Activated CD4-positive, alpha-beta T cell treated with anti-CD3 and anti-CD28 coated beads, Interleukin-2, amount 10 ng/mL, durations not matched to agents 7 days and 5 days (primary cell): ENCODE measurements at regions not wholly inside any gene's neighbourhood (a gene's known extent, or its start where the extent isn't known, plus 50 kb on each side); places are given as distances from the start of the nearest gene placed in this dataset.

Experiments
- CTCF ChIA-PET: fragments of 350-600 bp; sonication (Branson Sonifier 250); formaldehyde crosslinking; loops from one replicate; lab custom pipeline; 2021; ENCODE audit warnings: antibody characterized with exemption; lab: Charles Lee
- POLR2A ChIA-PET: fragments of 350-600 bp; sonication (Branson Sonifier 250); formaldehyde crosslinking; loops from one replicate; lab custom pipeline; 2021; ENCODE audit warnings: antibody characterized with exemption; lab: Charles Lee
- DNase-seq: peaks from one replicate; pipeline ENCODE4 v3.0.0-alpha.2; 2020
- H3K27ac Mint-ChIP-seq: one replicate; pipeline ENCODE4 v1.8.0; 2021; ENCODE audit warnings: mild to moderate bottlenecking, moderate library complexity, mixed read lengths
- H3K27me3 Mint-ChIP-seq: one replicate; pipeline ENCODE4 v1.8.0; 2021; ENCODE audit warnings: mixed read lengths
- H3K36me3 Mint-ChIP-seq: one replicate; pipeline ENCODE4 v1.8.0; 2021; ENCODE audit warnings: low read depth, mixed read lengths
- H3K4me1 Mint-ChIP-seq: one replicate; pipeline ENCODE4 v1.8.0; 2021; ENCODE audit warnings: mixed read lengths
- H3K4me3 Mint-ChIP-seq: one replicate; pipeline ENCODE4 v1.8.0; 2021; ENCODE audit warnings: mild to moderate bottlenecking, moderate library complexity, mixed read lengths
- H3K9me3 Mint-ChIP-seq: one replicate; pipeline ENCODE4 v1.8.0; 2021; ENCODE audit warnings: mixed read lengths

DNA sequence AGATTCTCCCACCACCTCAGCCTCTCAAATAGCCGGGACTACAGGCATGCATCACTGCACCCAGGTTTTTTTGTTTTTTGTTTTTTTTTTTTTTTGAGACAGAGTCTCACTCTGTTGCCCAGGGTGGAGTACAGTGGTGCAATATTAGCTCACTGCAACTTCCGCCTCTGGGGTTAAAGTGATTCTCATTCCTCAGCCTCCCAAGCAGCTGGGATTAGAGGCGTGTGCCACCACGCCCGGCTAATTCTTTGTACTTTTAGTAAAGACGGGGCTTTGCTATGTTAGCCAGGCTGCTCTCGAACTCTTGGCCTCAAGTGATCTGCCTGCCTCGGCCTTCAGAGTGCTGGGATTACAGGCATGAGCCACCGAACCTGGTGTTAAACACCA lies 107.5 kb upstream of the KIF5B start:
- no peak overlapping the region for H3K27ac Mint-ChIP-seq
- H3K4me1 Mint-ChIP-seq: no peaks in the 10 kb centered on the region
- ChIA-PET CTCF (interaction anchor here (0.5 kb wide), 1 partner anchor 39 kb away, joined by 5 read pairs; no protein-coding TSS in a partner anchor), POLR2A (no interaction called here)
- DNase-seq: no peak
- peaks cover 2% of the 10 kb centered on the region for H3K27me3 Mint-ChIP-seq
- H3K4me3 Mint-ChIP-seq: no peak overlapping the region
- H3K9me3 Mint-ChIP-seq: no peaks in the 10 kb centered on the region
- H3K36me3 Mint-ChIP-seq: no peaks in the 10 kb centered on the region

DNA sequence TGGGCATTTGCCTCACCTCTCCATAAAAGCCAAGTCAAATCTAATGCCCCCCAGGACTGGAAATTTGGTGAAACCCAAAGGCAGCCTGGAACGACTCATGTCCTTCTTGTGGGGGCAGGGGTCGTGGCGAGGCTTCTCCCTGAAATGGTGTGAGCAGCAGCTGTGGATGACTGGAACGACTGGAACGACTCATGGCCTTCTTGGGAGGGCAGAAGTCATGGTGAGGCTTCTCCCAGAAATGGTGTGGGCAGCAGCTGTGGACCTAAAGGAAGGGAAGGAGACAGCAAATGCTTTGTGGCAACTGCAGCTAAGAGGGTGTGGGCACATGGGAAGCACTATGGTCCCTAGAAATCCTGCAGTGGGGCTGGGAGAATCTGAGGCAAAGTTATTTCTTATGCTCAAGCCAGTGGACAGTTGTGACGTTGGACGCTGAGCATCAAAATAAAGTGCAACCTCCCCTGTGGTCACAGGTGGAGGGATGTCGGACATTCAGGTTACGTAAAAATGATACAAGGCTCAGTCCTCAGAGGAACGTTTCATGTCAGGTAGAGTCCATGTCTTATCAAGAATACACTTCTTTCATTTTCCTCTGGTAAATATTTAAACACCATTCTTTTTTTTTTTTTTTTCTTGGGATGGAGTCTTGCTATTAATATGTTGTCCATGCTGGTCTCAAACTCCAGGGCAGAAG lies 107.0 kb upstream of the KIF5B start:
- no peak overlapping the region for H3K27ac Mint-ChIP-seq
- no peaks in the 10 kb centered on the region for H3K36me3 Mint-ChIP-seq
- ChIA-PET CTCF (interaction anchor here (0.5 kb wide), 1 partner anchor 40 kb away, joined by 5 read pairs; no protein-coding TSS in a partner anchor), POLR2A (no interaction called here)
- H3K9me3 Mint-ChIP-seq: no peaks in the 10 kb centered on the region
- DNase-seq: no peak
- H3K4me1 Mint-ChIP-seq: no peaks in the 10 kb centered on the region
- peaks cover 2% of the 10 kb centered on the region for H3K27me3 Mint-ChIP-seq
- no peak overlapping the region for H3K4me3 Mint-ChIP-seq

- Mint-ChIP-seq H3K27ac (no peak overlapping the region), H3K4me3 (no peak overlapping the region), H3K9me3 (no peaks in the 10 kb centered on the region), H3K36me3 (no peaks in the 10 kb centered on the region), H3K4me1 (no peaks in the 10 kb centered on the region), H3K27me3 (peaks cover 2% of the 10 kb centered on the region)
- DNase-seq: no peak
- CTCF ChIA-PET: interaction anchor here (1.8 kb wide), 1 partner anchor 17 kb away, joined by 4 read pairs; no protein-coding TSS in a partner anchor
- POLR2A ChIA-PET: no interaction called here
Measured at GRCh38 chr10:32161586-32161985, 105.4 kb upstream of the KIF5B start.

DNA sequence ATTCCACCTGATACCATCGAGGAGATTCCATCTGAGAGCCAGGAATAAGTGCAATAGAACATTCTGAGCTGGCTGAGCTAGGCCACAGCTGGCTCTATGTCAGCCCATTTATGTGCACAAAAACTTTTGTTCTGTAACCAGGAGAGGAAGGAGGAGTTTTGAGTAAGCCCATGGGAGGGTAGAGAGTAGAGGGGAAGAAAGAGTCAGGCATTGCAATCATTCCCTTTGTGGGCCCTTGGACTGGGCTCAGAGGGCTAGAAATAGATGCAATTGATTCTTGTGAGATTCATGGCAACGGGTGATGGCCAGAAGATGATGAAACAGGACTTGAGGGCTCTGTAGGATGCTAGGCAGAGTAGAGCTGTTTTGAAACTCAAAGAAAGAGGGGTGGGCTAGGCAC lies 104.6 kb upstream of the KIF5B start:
- Mint-ChIP-seq H3K36me3 (no peaks in the 10 kb centered on the region), H3K4me1 (no peaks in the 10 kb centered on the region), H3K27ac (no peak overlapping the region), H3K4me3 (no peak overlapping the region), H3K27me3 (peaks cover 2% of the 10 kb centered on the region), H3K9me3 (peaks cover 2% of the 10 kb centered on the region)
- no peak for DNase-seq
- POLR2A ChIA-PET: no interaction called here
- CTCF ChIA-PET: interaction anchor here (0.6 to 1.8 kb wide), 3 partner anchors 16 to 34 kb away, joined by 3 to 4 read pairs (median 3); no protein-coding TSS in a partner anchor

DNA sequence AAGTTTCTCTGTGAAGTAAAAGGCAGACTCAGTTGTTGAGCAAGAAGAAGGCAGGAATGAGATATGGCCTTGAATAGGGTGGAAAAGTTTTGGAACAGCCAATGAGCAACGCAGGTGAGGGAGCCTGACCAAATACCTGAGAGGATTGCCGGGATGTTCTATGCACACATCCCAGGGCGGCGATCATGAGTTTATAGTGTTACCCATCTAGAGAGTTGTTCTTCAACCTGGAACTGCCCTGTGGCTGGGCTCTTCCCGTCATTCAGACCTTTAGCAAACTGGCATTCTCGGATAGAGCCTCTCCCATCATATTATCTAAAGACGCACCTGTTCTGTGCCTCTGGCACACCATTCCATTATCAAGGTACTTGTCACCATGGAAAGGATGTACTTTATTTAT lies 103.0 kb upstream of the KIF5B start:
- Mint-ChIP-seq H3K4me1 (no peaks in the 10 kb centered on the region), H3K36me3 (peaks cover 4% of the 10 kb centered on the region), H3K9me3 (peaks cover 8% of the 10 kb centered on the region), H3K27me3 (peaks cover 2% of the 10 kb centered on the region), H3K27ac (no peak overlapping the region), H3K4me3 (no peak overlapping the region)
- POLR2A ChIA-PET: no interaction called here
- no peak for DNase-seq
- CTCF ChIA-PET: interaction anchor here (1.3 kb wide), 1 partner anchor 14 kb away, joined by 3 read pairs; no protein-coding TSS in a partner anchor

DNA sequence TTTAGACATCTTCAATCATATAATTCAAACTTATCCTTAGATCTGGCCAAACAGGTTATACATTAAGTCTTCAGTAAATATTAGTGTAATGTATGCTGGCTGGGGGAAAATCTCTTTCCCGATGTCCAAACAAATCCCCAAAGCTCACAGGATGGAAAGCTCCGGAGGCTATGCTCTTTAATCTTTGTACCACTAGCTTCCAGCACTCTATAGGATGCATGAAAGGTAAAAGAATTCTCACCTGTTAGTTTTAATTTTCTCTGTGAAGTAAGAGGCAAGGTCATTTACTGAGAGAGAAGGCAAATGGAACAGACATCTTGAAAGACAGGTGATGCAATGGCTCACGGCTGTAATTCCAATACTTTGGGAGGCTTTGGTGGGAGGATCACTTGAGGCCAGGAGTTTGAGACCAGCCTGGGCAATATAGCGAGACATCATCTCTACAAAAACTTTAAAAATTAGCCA lies 99.8 kb upstream of the KIF5B start:
- H3K4me3 Mint-ChIP-seq: no peak overlapping the region
- DNase-seq: no peak
- H3K9me3 Mint-ChIP-seq: peaks cover 21% of the 10 kb centered on the region
- H3K27ac Mint-ChIP-seq: no peak overlapping the region
- H3K27me3 Mint-ChIP-seq: no peaks in the 10 kb centered on the region
- peaks cover 9% of the 10 kb centered on the region for H3K36me3 Mint-ChIP-seq
- ChIA-PET POLR2A (no interaction called here), CTCF (interaction anchor here (0.5 kb wide), 1 partner anchor 55 kb away, joined by 3 read pairs; no protein-coding TSS in a partner anchor)
- peaks cover 17% of the 10 kb centered on the region for H3K4me1 Mint-ChIP-seq

- DNase-seq: no peak
- Mint-ChIP-seq H3K27ac (no peak overlapping the region), H3K36me3 (peaks cover 9% of the 10 kb centered on the region), H3K9me3 (peaks cover 21% of the 10 kb centered on the region), H3K27me3 (no peaks in the 10 kb centered on the region), H3K4me1 (peaks cover 26% of the 10 kb centered on the region), H3K4me3 (no peak overlapping the region)
- POLR2A ChIA-PET: no interaction called here
- CTCF ChIA-PET: interaction anchor here (1.0 kb wide), 1 partner anchor 20 kb away, joined by 3 read pairs; no protein-coding TSS in a partner anchor
Measured at GRCh38 chr10:32155075-32155516, 98.9 kb upstream of the KIF5B start.

GRCh38 chr10:32153931-32154330 lies 97.7 kb upstream of the KIF5B start:
- no peak overlapping the region for H3K4me3 Mint-ChIP-seq
- DNase-seq: no peak
- H3K27me3 Mint-ChIP-seq: no peaks in the 10 kb centered on the region
- peaks cover 38% of the 10 kb centered on the region for H3K4me1 Mint-ChIP-seq
- ChIA-PET POLR2A (interaction anchor here (0.6 kb wide), 1 partner anchor 114 kb away, joined by 3 read pairs; no protein-coding TSS in a partner anchor), CTCF (no interaction called here)
- H3K36me3 Mint-ChIP-seq: peaks cover 9% of the 10 kb centered on the region
- H3K27ac Mint-ChIP-seq: no peak overlapping the region
- H3K9me3 Mint-ChIP-seq: peaks cover 21% of the 10 kb centered on the region

GRCh38 chr10:32153252-32153651 lies 97.0 kb upstream of the KIF5B start:
- ChIA-PET POLR2A (no interaction called here), CTCF (no interaction called here)
- Mint-ChIP-seq H3K9me3 (peaks cover 21% of the 10 kb centered on the region), H3K4me1 (peaks cover 39% of the 10 kb centered on the region), H3K36me3 (peaks cover 9% of the 10 kb centered on the region), H3K27ac (no peak overlapping the region), H3K27me3 (no peaks in the 10 kb centered on the region), H3K4me3 (no peak overlapping the region)
- DNase-seq: no peak

- no peaks in the 10 kb centered on the region for H3K27me3 Mint-ChIP-seq
- ChIA-PET CTCF (no interaction called here), POLR2A (no interaction called here)
- no peak overlapping the region for H3K4me3 Mint-ChIP-seq
- peaks cover 41% of the 10 kb centered on the region for H3K4me1 Mint-ChIP-seq
- no peak overlapping the region for H3K27ac Mint-ChIP-seq
- H3K9me3 Mint-ChIP-seq: peaks cover 24% of the 10 kb centered on the region
- H3K36me3 Mint-ChIP-seq: peaks cover 9% of the 10 kb centered on the region
- no peak for DNase-seq
Measured at GRCh38 chr10:32151871-32152270, 95.6 kb upstream of the KIF5B start.

GRCh38 chr10:32150532-32151101 lies 94.4 kb upstream of the KIF5B start:
- Mint-ChIP-seq H3K27me3 (no peaks in the 10 kb centered on the region), H3K4me1 (peaks cover 41% of the 10 kb centered on the region), H3K4me3 (no peak overlapping the region), H3K27ac (peak overlapping the region; percentile 63), H3K9me3 (peaks cover 20% of the 10 kb centered on the region), H3K36me3 (peaks cover 9% of the 10 kb centered on the region)
- peak; percentile 15 for DNase-seq
- ChIA-PET POLR2A (no interaction called here), CTCF (interaction anchor here (1.5 kb wide), 1 partner anchor 11 kb away, joined by 8 read pairs; no protein-coding TSS in a partner anchor)

- POLR2A ChIA-PET: interaction anchor here (0.7 kb wide), 1 partner anchor 730 kb away, joined by 12 read pairs; no protein-coding TSS in a partner anchor
- H3K27me3 Mint-ChIP-seq: no peaks in the 10 kb centered on the region
- H3K36me3 Mint-ChIP-seq: peaks cover 6% of the 10 kb centered on the region
- CTCF ChIA-PET: interaction anchor here (0.6 to 1.5 kb wide), 6 partner anchors 9 to 1961 kb away, joined by 3 to 8 read pairs (median 3); no protein-coding TSS in a partner anchor
- H3K9me3 Mint-ChIP-seq: peaks cover 16% of the 10 kb centered on the region
- peak; percentile 18 for DNase-seq
- H3K27ac Mint-ChIP-seq: peak overlapping the region; percentile 63
- H3K4me3 Mint-ChIP-seq: no peak overlapping the region
- H3K4me1 Mint-ChIP-seq: peaks cover 41% of the 10 kb centered on the region
Measured at GRCh38 chr10:32149252-32149955, 93.2 kb upstream of the KIF5B start.
